GM18867 (cell line): ENCODE measurements at regions not wholly inside any gene's neighbourhood (a gene's known extent, or its start where the extent isn't known, plus 50 kb on each side); places are given as distances from the start of the nearest gene placed in this dataset.

Experiments used
- ATAC-seq: cut with Tn5 transposase; IDR thresholded peaks from one replicate; pipeline ENCODE4 v1.9.1; 2021; ENCODE audit warnings: mild to moderate bottlenecking, moderate library complexity; ENCODE audit not compliant: unreplicated experiment

GRCh38 chr20:53702617-53703016, 109.0 kb upstream of the ZNF217 start:
- ATAC-seq = no peak

GRCh38 chr20:53699906-53700305, 106.3 kb upstream of the ZNF217 start:
- no peak for ATAC-seq

DNA sequence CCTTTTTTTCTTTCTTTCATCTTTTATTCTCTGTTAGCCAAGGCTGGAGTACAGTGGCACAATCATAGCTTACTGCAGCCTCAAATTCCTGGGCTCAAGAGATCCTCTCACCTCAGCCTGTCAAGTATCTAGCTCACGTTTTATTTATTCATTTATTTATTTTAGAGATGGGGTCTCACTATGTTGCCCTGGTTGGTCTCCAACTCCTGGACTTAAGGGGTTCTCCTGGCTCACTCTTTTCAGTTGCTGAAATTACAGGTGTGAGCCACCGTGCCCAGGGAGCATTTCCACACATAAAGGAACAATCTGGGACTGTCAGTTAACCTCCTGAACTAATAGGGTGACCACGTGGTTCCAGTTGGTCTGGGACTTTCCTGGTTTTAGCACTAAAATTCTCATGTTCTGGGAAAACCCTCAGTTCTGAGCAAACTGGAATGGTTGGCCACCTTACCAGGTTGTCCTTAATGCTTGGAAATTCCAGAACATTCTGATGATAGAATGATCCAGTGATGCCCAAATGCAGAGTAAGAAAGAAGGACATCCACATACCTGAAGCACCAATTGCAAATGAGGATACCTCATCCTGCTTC, 105.5 kb upstream of the ZNF217 start:
- ATAC-seq = no peak

DNA sequence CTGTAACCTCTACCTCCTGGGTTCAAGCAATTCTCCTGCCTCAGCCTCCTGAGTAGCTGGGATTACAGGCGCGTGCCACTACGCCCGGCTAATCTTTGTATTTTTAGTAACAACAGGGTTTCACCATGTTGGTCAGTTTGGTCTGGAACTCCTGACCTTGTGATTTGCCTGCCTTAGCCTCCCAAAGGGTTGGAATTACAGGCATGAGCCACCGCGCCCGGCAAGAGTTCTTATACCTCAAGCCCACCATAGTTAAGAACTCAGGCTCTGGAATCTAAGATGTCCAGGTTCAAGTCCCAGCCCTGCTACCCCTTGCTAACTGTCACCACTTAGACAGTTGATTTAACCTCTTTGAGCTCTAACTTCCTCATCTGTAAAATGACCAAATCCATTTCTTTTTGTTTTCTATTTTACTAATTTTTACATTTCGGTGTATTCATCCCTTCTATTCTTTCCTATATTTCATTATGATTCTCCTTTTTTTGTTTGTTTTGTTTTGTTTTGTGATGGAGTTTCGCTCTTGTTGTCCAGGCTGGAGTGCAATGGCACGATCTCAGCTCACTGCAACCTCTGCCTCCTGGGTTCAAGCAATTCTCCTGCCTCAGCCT, 104.8 kb upstream of the ZNF217 start:
- ATAC-seq = no peak

DNA sequence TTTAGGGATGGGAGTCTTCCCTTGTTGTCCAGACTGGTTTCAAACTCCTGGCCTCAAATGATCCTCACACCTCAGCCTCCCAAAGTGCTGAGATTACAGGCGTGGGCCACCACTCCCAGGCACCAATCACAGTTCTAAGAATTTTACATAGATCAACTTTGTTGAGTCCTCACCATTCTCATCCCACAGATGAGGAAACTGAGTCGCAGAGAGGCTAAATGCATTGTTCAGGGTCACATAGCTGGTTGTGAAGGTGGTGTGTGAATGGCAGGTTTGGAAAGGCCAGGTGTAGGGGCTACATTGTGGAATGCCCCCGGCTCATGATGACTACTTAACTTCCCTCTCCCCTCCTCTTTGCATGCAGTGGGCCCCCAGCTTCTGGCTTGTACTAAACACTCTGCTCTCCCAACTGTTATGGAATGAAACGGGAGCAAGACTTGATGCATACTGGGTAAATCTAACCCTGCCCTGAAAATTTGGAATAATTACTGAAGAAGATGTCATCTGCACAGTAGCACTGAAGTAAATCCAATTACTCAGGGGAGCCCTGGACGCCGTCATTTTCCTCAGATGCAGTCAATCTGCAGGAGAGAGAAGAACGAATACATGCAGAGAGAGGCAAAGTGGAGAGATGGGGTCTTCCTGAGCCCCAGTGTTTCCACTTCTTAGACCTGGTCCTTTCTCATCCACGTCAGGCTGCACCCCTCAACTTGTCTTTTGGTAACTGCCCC, 102.3 kb upstream of the ZNF217 start:
- no peak for ATAC-seq

- ATAC-seq = no peak
Measured at GRCh38 chr20:53693262-53693871, 99.7 kb upstream of the ZNF217 start.

DNA sequence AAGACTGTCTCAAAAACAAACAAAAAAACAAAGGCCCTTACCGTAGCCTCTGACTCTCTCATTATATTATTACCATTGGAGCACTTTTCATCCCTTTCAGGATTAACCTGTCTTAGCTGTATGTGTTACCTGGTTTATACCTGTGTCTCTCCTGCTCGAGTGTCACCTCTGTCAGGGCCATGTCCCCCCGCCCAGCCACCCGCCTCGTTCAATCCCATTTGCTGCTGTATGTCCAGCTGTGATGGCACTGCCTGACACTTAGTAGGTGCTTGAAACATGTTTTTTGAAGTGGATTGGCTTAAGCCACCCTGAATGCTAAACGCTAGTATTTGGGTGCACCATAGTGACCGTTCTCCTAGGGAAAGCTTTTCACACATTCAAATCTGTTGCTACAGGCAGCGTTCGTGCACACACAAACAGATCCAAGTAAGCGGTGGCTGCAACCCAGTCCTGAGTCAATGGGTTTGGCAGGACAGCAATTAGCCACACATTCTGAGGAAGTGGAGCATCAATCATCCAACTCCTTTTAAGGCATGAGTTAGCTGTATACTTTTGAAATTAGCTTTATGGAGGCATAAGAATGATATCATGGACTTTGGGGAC, 98.9 kb upstream of the ZNF217 start:
- no peak for ATAC-seq

GRCh38 chr20:53691811-53692192, 98.2 kb upstream of the ZNF217 start:
- ATAC-seq = no peak

GRCh38 chr20:53691060-53691810, 97.6 kb upstream of the ZNF217 start:
- no peak for ATAC-seq

DNA sequence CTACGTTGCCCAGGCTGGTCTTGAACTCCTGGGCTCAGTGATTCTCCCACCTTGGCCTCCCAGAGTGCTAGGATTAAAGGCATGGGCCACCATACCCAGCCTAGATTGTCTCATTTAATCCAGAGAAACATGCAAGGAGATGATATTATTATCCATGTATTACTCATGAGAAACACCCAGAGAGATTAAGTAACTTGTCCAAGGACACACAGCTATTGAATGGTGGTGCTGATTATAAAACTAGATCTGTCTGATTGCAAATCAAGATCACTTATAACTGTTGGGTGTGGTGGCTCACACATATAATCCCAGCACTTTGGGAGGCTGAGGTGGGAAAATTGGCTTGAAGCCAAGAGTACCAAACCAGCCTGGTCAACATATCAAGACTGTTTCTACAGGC, 94.4 kb upstream of the ZNF217 start:
- ATAC-seq = no peak

DNA sequence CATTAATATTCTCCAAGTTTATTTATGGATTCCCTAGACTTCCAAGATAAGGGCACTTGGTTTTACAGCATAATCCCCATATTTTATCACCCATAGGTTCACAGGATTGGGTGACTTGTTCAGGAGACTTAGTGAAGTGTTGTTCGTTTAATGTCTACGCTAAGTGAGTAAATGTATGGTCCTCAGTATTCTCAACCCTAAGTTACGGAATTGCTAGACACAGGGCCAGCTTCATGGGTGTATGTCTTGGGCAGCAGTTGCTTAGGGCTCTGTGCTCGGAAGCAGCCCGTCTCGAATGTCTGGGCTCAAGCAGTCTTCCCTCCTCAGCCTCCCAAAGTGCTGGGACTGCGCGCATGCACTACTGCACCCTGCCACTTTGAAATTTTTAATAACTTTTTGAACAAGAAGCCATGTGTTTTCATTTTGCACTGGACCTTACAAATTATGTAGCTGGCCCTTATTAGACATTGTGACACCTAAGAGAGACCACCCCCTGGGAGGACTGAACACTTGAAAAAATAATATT, 91.5 kb upstream of the ZNF217 start:
- no peak for ATAC-seq

DNA sequence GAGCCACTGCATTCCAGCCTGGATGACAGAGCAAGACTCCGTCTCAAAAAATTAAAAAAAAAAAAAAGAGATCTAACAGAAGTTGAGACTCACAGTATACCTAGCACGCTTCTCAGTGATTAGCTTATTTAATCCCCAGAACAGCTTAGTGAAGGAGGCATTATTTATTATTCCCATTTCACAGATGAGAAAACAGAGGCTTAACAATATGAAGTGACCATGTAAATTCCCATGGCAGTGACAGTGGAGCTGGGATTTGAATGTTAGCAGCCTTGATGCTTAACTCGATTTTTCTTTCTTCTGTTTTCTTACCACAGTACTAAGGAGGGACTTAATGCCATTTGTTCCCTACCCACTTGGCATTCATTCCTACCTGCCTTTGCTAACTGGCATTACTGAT, 89.9 kb upstream of the ZNF217 start:
- ATAC-seq = no peak

DNA sequence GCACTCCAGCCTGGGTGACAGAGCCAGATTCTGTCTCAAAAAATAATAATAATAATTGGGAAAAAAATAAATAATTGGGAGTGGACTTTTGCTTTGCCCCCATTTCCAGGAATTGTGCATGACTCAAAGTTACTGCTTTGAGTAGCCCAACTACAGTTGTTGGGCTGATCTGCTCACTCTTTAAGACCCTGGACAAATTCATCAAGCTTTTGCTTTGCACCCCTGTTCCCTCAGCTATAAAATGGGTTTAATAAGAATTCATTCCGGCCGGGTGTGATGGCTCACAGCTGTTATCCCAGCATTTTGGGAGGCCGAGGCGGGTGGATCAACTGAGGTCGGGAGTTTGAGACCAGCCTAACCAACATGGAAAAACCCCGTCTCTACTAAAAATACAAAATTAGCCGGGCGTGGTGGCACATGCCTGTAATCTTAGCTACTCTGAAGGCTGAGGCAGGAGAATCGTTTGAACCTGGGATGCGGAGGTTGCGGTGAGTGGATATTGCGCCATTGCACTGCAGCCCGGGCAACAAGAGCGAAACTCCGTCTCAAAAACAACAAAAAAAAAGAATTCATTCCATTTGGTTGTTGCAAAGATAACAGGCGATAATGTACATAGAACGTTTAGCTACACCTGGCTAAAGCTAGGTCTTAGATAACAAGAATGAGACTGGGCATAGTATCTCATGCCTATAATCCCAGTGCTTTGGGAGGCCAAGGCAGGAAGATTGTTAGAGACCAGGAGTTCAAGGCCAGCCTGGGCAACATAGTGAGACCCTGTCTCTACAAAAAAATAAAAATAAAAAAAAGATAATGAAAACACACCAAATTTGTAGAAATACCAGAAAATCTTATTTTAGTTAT, 87.9 kb upstream of the ZNF217 start:
- ATAC-seq = no peak

DNA sequence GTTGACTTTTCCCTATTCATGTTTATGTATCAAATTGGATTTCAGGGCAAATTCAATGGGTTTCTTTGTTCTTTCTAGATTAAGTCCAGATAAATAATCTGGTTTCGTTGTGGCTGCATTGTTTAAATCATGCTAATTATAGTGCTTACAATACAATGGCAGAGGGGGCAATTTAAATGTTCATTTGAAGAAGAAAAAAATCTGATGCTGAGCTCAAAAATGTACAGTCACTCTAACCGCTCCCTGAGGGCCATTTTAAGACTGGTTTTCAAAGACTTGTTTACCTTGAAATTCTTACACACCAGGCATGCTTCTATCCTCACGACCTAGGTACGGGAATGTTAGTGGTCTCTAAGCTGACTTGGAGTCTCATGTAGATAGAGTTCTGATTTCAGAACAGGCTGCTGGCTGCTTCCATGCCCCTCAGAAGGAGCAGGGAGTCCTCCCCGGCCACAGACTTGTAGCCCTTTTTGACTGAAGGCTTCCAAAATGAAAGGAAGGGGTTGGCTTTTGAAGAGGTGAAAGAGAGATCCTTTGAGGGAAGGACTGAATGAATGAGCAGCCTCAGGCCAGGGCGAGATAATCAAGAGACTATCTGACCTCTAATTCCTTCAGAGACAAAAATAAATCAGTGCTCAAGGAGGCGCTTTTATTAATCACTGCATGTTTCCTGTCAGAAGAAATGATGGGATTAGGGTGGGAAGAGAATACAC, 86.1 kb upstream of the ZNF217 start:
- ATAC-seq = no peak

DNA sequence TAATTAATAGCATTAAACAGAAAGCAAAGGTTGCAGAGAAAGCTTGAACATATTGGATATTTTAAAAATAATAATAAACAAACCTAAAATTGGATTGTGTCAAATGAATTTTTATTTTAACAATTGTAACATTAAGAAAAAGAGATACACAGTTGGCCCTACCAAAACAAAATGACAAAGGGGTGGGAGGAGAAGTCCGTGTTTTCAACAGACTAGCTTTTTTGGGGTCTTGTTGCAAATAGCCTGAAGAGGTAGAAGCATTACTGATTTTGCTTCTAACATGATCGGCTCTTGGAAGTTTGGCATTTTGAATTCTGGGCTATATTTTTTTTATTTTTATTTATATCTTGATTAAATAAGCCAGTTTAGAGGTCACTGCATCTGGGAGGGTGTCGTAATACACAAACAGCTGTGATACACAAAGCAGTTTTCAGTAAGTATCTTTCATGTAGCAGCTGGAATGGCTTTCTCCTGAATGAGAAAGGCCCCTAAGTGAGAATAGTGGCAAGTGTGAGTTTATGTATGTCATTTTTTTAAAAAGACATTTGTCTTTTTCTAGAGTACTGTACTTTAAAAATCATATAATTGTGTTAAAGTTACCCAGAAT, 85.5 kb upstream of the ZNF217 start:
- ATAC-seq = no peak

GRCh38 chr20:53678315-53678989, 84.8 kb upstream of the ZNF217 start:
- ATAC-seq = no peak

- ATAC-seq = no peak
Measured at GRCh38 chr20:53677447-53678314, 84.0 kb upstream of the ZNF217 start.
